HEK293 (cell line): ENCODE measurements at regions not wholly inside any gene's neighbourhood (a gene's known extent, or its start where the extent isn't known, plus 50 kb on each side); places are given as distances from the start of the nearest gene placed in this dataset.

ENCODE experiments used
- CTCF ChIA-PET: fragments of 350-600 bp; formaldehyde crosslinking; extraction: SDS; loops from one replicate; lab custom pipeline; 2021; ENCODE audit warnings: antibody characterized with exemption; lab: Yijun Ruan, JAX
- POLR2A ChIA-PET: fragments of 300-600 bp; formaldehyde crosslinking; extraction: SDS; loops from one replicate; lab custom pipeline; 2020; ENCODE audit warnings: antibody characterized with exemption, inconsistent platforms; lab: Yijun Ruan, JAX
- H3K27ac ChIP-seq: fragments of 200-500 bp; sonication (Bioruptor generic); 2 replicates; pipeline ENCODE4 v1.5.1; 2014; ENCODE audit warnings: low read depth, low read length, control low read depth, inconsistent platforms; ENCODE audit errors: extremely low read depth
- H3K36me3 ChIP-seq, 2 experiments: fragments of 200-500 bp in 1 of 2; sonication (Bioruptor generic) in 1 of 2; 1 replicate in 1 of 2; 2 replicates in 1 of 2; pipeline ENCODE4 v1.5.1; 2014 to 2017; ENCODE audit warnings: inconsistent platforms in 2 of 2, low read length in 2 of 2; ENCODE audit not compliant: control insufficient read depth in 2 of 2, insufficient read depth in 1 of 2
- H3K4me1 ChIP-seq: fragments of 200-500 bp; sonication (Bioruptor generic); 2 replicates; pipeline ENCODE4 v1.5.1; 2014; ENCODE audit warnings: mild to moderate bottlenecking, low read length, inconsistent platforms; ENCODE audit not compliant: control insufficient read depth, insufficient read depth
- H3K4me3 ChIP-seq: 2 replicates; pipeline ENCODE4 v1.5.1; 2011; ENCODE audit warnings: low read depth, mild to moderate bottlenecking, control low read depth, low read length, moderate library complexity
- H3K9me3 ChIP-seq: fragments of 200-500 bp; sonication (Bioruptor generic); 2 replicates; pipeline ENCODE4 v1.5.1; 2014; ENCODE audit warnings: low read depth, low read length, inconsistent platforms; ENCODE audit not compliant: control insufficient read depth, insufficient read depth
- CTCF ChIP-seq: fragments of 450-650 bp; formaldehyde crosslinking; IDR thresholded peaks from 2 replicates; pipeline ENCODE4 v1.5.1; 2016; ENCODE audit warnings: missing biosample characterization, missing genetic modification characterization
- HOXD13 ChIP-seq: sonication (generic); formaldehyde crosslinking; IDR thresholded peaks from 2 replicates; pipeline ENCODE4 v1.8.0; 2022; ENCODE audit warnings: missing genetic modification reagents, borderline replicate concordance
- KLF17 ChIP-seq: fragments of 450-650 bp; formaldehyde crosslinking; IDR thresholded peaks from 2 replicates; pipeline ENCODE4 v1.5.1; 2016; ENCODE audit warnings: missing biosample characterization, missing genetic modification characterization
- KLF7 ChIP-seq: fragments of 450-650 bp; formaldehyde crosslinking; IDR thresholded peaks from 2 replicates; pipeline ENCODE4 v1.5.1; 2016; ENCODE audit warnings: missing biosample characterization, missing genetic modification characterization, borderline replicate concordance
- SALL2 ChIP-seq: fragments of 450-650 bp; formaldehyde crosslinking; IDR thresholded peaks from 2 replicates; pipeline ENCODE4 v1.5.0; 2017; ENCODE audit warnings: missing biosample characterization, mild to moderate bottlenecking, missing genetic modification characterization, borderline replicate concordance
- TRIM28 ChIP-seq: IDR thresholded peaks from 2 replicates; pipeline ENCODE4 v1.6.1; 2011; ENCODE audit warnings: low read length, control low read depth, borderline replicate concordance
- ZBTB26 ChIP-seq: fragments of 450-650 bp; formaldehyde crosslinking; optimal IDR thresholded peaks from 2 replicates; pipeline ENCODE3; 2016; ENCODE audit warnings: missing biosample characterization, mild to moderate bottlenecking, missing genetic modification characterization
- ZEB2 ChIP-seq: fragments of 450-650 bp; formaldehyde crosslinking; IDR thresholded peaks from 2 replicates; pipeline ENCODE4 v1.5.1; 2016; ENCODE audit warnings: missing biosample characterization, missing genetic modification characterization
- ZFP41 ChIP-seq: fragments of 450-650 bp; formaldehyde crosslinking; IDR thresholded peaks from 2 replicates; pipeline ENCODE4 v1.5.1; 2016; ENCODE audit warnings: missing biosample characterization, missing genetic modification characterization, borderline replicate concordance
- ZFP69B ChIP-seq: fragments of 450-650 bp; formaldehyde crosslinking; IDR thresholded peaks from 2 replicates; pipeline ENCODE4 v1.5.1; 2016; ENCODE audit warnings: missing biosample characterization, missing genetic modification characterization
- ZNF132 ChIP-seq: fragments of 450-650 bp; formaldehyde crosslinking; IDR thresholded peaks from 2 replicates; pipeline ENCODE4 v1.5.1; 2017; ENCODE audit warnings: missing biosample characterization, missing genetic modification characterization, borderline replicate concordance
- ZNF133 ChIP-seq: fragments of 450-650 bp; formaldehyde crosslinking; IDR thresholded peaks from 2 replicates; pipeline ENCODE4 v1.5.1; 2016; ENCODE audit warnings: missing biosample characterization, missing genetic modification characterization
- ZNF140 ChIP-seq: fragments of 450-650 bp; formaldehyde crosslinking; IDR thresholded peaks from 2 replicates; pipeline ENCODE4 v1.5.1; 2016; ENCODE audit warnings: missing biosample characterization, missing genetic modification characterization
- ZNF324 ChIP-seq: fragments of 450-650 bp; formaldehyde crosslinking; IDR thresholded peaks from 2 replicates; pipeline ENCODE4 v1.5.1; 2016; ENCODE audit warnings: missing biosample characterization, missing genetic modification characterization
- ZNF354C ChIP-seq: fragments of 450-650 bp; formaldehyde crosslinking; IDR thresholded peaks from 2 replicates; pipeline ENCODE4 v1.5.1; 2016; ENCODE audit warnings: missing biosample characterization, missing genetic modification characterization, low read depth, borderline replicate concordance
- ZNF391 ChIP-seq: fragments of 450-650 bp; formaldehyde crosslinking; IDR thresholded peaks from 2 replicates; pipeline ENCODE4 v1.5.1; 2016; ENCODE audit warnings: low read depth, missing biosample characterization, missing genetic modification characterization, borderline replicate concordance
- ZNF529 ChIP-seq: fragments of 450-650 bp; formaldehyde crosslinking; IDR thresholded peaks from 2 replicates; pipeline ENCODE4 v1.5.1; 2017; ENCODE audit warnings: missing genetic modification characterization, missing biosample characterization; ENCODE audit not compliant: insufficient replicate concordance
- ZNF600 ChIP-seq: fragments of 450-650 bp; formaldehyde crosslinking; IDR thresholded peaks from 2 replicates; pipeline ENCODE4 v1.5.1; 2016; ENCODE audit warnings: missing biosample characterization, missing genetic modification characterization
- ZNF610 ChIP-seq: fragments of 450-650 bp; formaldehyde crosslinking; IDR thresholded peaks from 2 replicates; pipeline ENCODE4 v1.5.1; 2016; ENCODE audit warnings: missing biosample characterization, missing genetic modification characterization, borderline replicate concordance
- ZNF626 ChIP-seq: fragments of 450-650 bp; sonication (Bioruptor Pico); formaldehyde crosslinking; IDR thresholded peaks from 2 replicates; pipeline ENCODE4 v1.5.1; 2018; ENCODE audit warnings: missing biosample characterization, missing genetic modification characterization, inconsistent platforms
- ZNF639 ChIP-seq: fragments of 450-650 bp; formaldehyde crosslinking; IDR thresholded peaks from 2 replicates; pipeline ENCODE4 v1.5.1; 2016; ENCODE audit warnings: missing biosample characterization, missing genetic modification characterization

GRCh38 chr5:133698259-133698554 lies 85.9 kb upstream of the FSTL4 start (continued):
- TF ChIP-seq HOXD13 (CRISPR knock-in tag) (no peak), CTCF (tag by site-specific recombination) (no peak), ZNF626 (tag by site-specific recombination) (no peak), KLF7 (no peak), ZNF140 (tag by site-specific recombination) (no peak), ZNF529 (tag by site-specific recombination) (no peak), ZNF133 (tag by site-specific recombination) (no peak), ZNF324 (tag by site-specific recombination) (no peak), TRIM28 (no peak), ZFP69B (no peak), SALL2 (tag by site-specific recombination) (no peak)

GRCh38 chr5:133697536-133698258 lies 85.4 kb upstream of the FSTL4 start:
- no peak overlapping the region for H3K4me3 ChIP-seq
- TF ChIP-seq ZEB2 (tag by site-specific recombination) (no peak), ZBTB26 (tag by site-specific recombination) (no peak), KLF17 (tag by site-specific recombination) (no peak), ZNF354C (no peak), ZFP41 (tag by site-specific recombination) (no peak), ZNF600 (tag by site-specific recombination) (no peak), ZNF610 (tag by site-specific recombination) (no peak), ZNF639 (tag by site-specific recombination) (no peak), ZNF132 (no peak), ZNF391 (tag by site-specific recombination) (no peak), ZNF140 (tag by site-specific recombination) (no peak)
- ChIA-PET CTCF (interaction anchor here (1.0 kb wide), 1 partner anchor 93 kb away, joined by 3 read pairs; no protein-coding TSS in a partner anchor), POLR2A (no interaction called here)
- H3K9me3 ChIP-seq: no peaks in the 10 kb centered on the region
- H3K4me1 ChIP-seq: no peaks in the 10 kb centered on the region
- H3K36me3 ChIP-seq: no peaks in the 10 kb centered on the region
- no peak overlapping the region for H3K27ac ChIP-seq
